Peyer's patch (tissue), 4 donors: ENCODE measurements at regions not wholly inside any gene's neighbourhood (a gene's known extent, or its start where the extent isn't known, plus 50 kb on each side); places are given as distances from the start of the nearest gene placed in this dataset.

ENCODE experiments used
- DNase-seq, 3 donors: peaks; one replicate each; pipeline ENCODE4 v3.0.0-alpha.2; 2017 to 2019
- H3K27ac ChIP-seq, 4 donors: fragments of 200-600 bp; sonication (generic); one replicate each; pipeline ENCODE4 v1.5.1; 2016 to 2019
- H3K27me3 ChIP-seq, 2 donors: fragments of 200-600 bp; sonication (generic); one replicate each; pipeline ENCODE4 v1.5.1; 2019
- H3K36me3 ChIP-seq, 3 donors: fragments of 200-600 bp; sonication (generic); one replicate each; pipeline ENCODE4 v1.5.1; 2016 to 2019
- H3K4me1 ChIP-seq, 4 donors: fragments of 200-600 bp; sonication (generic); one replicate each; pipeline ENCODE4 v1.5.1; 2016 to 2019
- H3K4me3 ChIP-seq, 4 donors: fragments of 200-600 bp; sonication (generic); 1 replicate in 3 of 4; 2 replicates in 1 of 4; pipeline ENCODE4 v1.5.1; 2016 to 2019; ENCODE audit warnings: mild to moderate bottlenecking in 1 of 4
- H3K9me3 ChIP-seq, 4 donors: fragments of 200-600 bp; sonication (generic); one replicate each; pipeline ENCODE4 v1.5.1; 2016 to 2019; ENCODE audit warnings: mild to moderate bottlenecking in 1 of 4
- POLR2A ChIP-seq, 2 donors: fragments of 450-650 bp; IDR thresholded peaks; one replicate each; pipeline ENCODE4 v1.5.1; 2017; ENCODE audit warnings: antibody characterized with exemption in 2 of 2, mild to moderate bottlenecking in 2 of 2, moderate library complexity in 2 of 2
- TF ChIP-seq, protein P1 (sequence below), 6 experiments: fragments of 450-650 bp in 4 of 6; fragments of 200-600 bp in 2 of 6; sonication (generic) in 1 of 6; IDR thresholded peaks; one replicate each; pipeline ENCODE4 v1.5.1; 2017 to 2019; ENCODE audit warnings: antibody characterized with exemption in 6 of 6, mild to moderate bottlenecking in 3 of 6, moderate library complexity in 1 of 6

DNA sequence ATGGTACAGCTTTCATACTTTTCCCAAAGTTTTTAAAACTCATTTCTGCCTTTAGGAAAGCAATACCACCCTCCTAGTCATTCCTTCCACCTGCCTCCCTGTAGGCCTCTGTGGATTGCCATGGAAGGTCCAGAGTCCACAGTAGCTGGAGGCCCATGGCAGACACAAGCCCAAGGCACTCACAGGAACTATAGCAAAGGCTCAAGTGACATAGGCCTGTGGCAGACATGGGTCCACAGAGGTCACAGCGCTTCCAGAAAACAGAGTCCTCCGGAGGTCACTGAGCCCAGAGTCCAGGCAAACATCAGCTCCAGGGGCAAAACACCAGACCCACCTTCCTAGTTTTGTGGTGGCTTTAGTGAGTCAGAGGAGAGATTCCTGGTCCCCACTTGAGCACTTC is 147.6 kb upstream of the ATP6AP2 start:
- Histone ChIP-seq H3K4me1 (no peaks in the 10 kb centered on the region), H3K27ac (no peak overlapping the region), H3K4me3 (no peak overlapping the region), H3K36me3 (no peaks in the 10 kb centered on the region), H3K27me3 (no peaks in the 10 kb centered on the region), H3K9me3 (peaks cover 0 to 5% (median 0%) of the 10 kb centered on the region in 4 donors)
- no peak for DNase-seq
- no peak for TF ChIP-seq POLR2A (IDR thresholded peaks at IDR 0.05)
- TF ChIP-seq, protein P1, sequence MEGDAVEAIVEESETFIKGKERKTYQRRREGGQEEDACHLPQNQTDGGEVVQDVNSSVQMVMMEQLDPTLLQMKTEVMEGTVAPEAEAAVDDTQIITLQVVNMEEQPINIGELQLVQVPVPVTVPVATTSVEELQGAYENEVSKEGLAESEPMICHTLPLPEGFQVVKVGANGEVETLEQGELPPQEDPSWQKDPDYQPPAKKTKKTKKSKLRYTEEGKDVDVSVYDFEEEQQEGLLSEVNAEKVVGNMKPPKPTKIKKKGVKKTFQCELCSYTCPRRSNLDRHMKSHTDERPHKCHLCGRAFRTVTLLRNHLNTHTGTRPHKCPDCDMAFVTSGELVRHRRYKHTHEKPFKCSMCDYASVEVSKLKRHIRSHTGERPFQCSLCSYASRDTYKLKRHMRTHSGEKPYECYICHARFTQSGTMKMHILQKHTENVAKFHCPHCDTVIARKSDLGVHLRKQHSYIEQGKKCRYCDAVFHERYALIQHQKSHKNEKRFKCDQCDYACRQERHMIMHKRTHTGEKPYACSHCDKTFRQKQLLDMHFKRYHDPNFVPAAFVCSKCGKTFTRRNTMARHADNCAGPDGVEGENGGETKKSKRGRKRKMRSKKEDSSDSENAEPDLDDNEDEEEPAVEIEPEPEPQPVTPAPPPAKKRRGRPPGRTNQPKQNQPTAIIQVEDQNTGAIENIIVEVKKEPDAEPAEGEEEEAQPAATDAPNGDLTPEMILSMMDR (IDR thresholded peaks at IDR 0.05) = no peak

GRCh38 chrX:40424259-40424658 is 156.5 kb upstream of the ATP6AP2 start:
- TF ChIP-seq, protein P1 (IDR thresholded peaks at IDR 0.05) = no peak
- no peak for TF ChIP-seq POLR2A (IDR thresholded peaks at IDR 0.05)

GRCh38 chrX:40423299-40423698 is 157.5 kb upstream of the ATP6AP2 start:
- no peak overlapping the region for H3K27ac ChIP-seq
- no peaks in the 10 kb centered on the region for H3K27me3 ChIP-seq
- H3K36me3 ChIP-seq = no peaks in the 10 kb centered on the region
- DNase-seq = no peak
- no peak overlapping the region for H3K4me3 ChIP-seq
- TF ChIP-seq POLR2A (IDR thresholded peaks at IDR 0.05) = no peak
- TF ChIP-seq, protein P1 (IDR thresholded peaks at IDR 0.05) = no peak
- H3K4me1 ChIP-seq = no peaks in the 10 kb centered on the region
- no peaks in the 10 kb centered on the region for H3K9me3 ChIP-seq

More at GRCh38 chrX:40424259-40424658, 156.5 kb upstream of the ATP6AP2 start:
- Histone ChIP-seq H3K4me1 (no peaks in the 10 kb centered on the region), H3K4me3 (no peak overlapping the region), H3K27ac (no peak overlapping the region), H3K9me3 (no peaks in the 10 kb centered on the region), H3K27me3 (no peaks in the 10 kb centered on the region), H3K36me3 (no peaks in the 10 kb centered on the region)
- DNase-seq = no peak

DNA sequence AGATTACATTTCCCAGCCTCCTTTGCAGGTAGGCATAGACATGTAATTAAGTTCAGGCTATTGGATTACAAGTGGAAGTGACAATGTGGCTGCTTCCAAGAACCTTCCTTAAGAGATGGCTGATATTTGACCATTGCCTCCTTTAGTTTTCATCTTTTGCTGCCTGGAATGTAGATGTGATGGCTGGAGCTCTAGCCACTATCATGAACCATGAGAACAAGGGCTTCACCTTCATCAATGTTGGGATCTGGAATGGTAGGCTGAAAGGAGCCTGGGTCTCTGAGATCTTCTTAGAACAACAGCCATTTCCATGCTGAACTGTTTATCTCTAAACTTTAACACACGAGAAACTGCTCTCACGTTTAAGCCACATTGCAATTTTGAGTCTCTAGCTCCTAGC is 158.7 kb upstream of the ATP6AP2 start:
- no peaks in the 10 kb centered on the region for H3K36me3 ChIP-seq
- no peak overlapping the region for H3K27ac ChIP-seq
- TF ChIP-seq, protein P1 (IDR thresholded peaks at IDR 0.05) = no peak
- no peak for TF ChIP-seq POLR2A (IDR thresholded peaks at IDR 0.05)
- no peaks in the 10 kb centered on the region for H3K4me1 ChIP-seq
- no peak overlapping the region for H3K4me3 ChIP-seq
- H3K9me3 ChIP-seq = no peaks in the 10 kb centered on the region
- no peak for DNase-seq
- no peaks in the 10 kb centered on the region for H3K27me3 ChIP-seq

GRCh38 chrX:40420899-40421729 is 159.7 kb upstream of the ATP6AP2 start:
- Histone ChIP-seq H3K27me3 (no peaks in the 10 kb centered on the region), H3K36me3 (no peaks in the 10 kb centered on the region), H3K9me3 (no peaks in the 10 kb centered on the region), H3K4me1 (no peaks in the 10 kb centered on the region), H3K4me3 (no peak overlapping the region), H3K27ac (no peak overlapping the region)
- TF ChIP-seq POLR2A (IDR thresholded peaks at IDR 0.05) = no peak
- TF ChIP-seq, protein P1 (IDR thresholded peaks at IDR 0.05) = no peak
- DNase-seq = no peak
